ENCODE measurements at regions not wholly inside any gene's neighbourhood (a gene's known extent, or its start where the extent isn't known, plus 50 kb on each side); places are given as distances from the start of the nearest gene placed in this dataset.
"Not testable (repeated sequence)": the region's sequence is repeated elsewhere in the genome, so short reads cannot be mapped to it uniquely, and the experiment has no call there.

DNA sequence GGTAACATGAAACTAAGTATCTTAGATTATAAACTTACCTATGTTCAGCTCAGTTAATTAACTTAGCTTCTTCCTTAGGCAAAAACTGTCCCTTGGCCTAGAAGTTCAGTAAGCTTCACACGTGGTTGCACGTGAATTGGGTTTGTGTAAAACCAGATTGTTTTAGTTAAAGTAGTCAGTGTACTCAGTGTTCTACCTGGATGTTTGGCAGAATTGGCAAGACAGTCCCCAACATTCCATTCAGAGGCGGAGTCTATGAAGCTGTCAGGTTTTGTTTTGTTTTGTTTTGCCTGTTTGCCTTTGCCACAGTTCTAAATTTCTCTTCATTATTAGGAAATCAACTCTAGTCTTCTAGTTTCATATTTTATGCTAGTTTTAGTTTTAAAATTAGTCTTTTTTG is 105.3 kb upstream of the ZEB2 start:
- Histone ChIP-seq H3K27me3 (replicated peaks; ENCODE audit: insufficient read depth, low read depth, low read length, poor library complexity) (no peaks in the 10 kb centered on the region), H3K27ac (ENCODE audit: low read depth, low read length, poor library complexity, severe bottlenecking) (no peak overlapping the region), H3K9me3 (ENCODE audit: low read depth, low read length, poor library complexity, severe bottlenecking) (no peaks in the 10 kb centered on the region), H3K4me3 (ENCODE audit: low read depth, low read length, poor library complexity, severe bottlenecking) (no peak overlapping the region), H3K4me1 (ENCODE audit: insufficient read depth, low read length, poor library complexity, severe bottlenecking) (no peaks in the 10 kb centered on the region), H3K36me3 (ENCODE audit: insufficient read depth, low read length, poor library complexity, severe bottlenecking) (no peaks in the 10 kb centered on the region)
- ChIA-PET CTCF (no interaction called here), POLR2A (ENCODE audit: low non-redundant PET) (interaction anchor here (0.6 kb wide), 1 partner anchor 106 kb away, joined by 3 read pairs; no protein-coding TSS in a partner anchor)
- no peak for TF ChIP-seq EZH2 (IDR thresholded peaks at IDR 0.05; ENCODE audit: borderline replicate concordance, low read depth, low read length, poor library complexity, severe bottlenecking)
- TF ChIP-seq, protein P1, sequence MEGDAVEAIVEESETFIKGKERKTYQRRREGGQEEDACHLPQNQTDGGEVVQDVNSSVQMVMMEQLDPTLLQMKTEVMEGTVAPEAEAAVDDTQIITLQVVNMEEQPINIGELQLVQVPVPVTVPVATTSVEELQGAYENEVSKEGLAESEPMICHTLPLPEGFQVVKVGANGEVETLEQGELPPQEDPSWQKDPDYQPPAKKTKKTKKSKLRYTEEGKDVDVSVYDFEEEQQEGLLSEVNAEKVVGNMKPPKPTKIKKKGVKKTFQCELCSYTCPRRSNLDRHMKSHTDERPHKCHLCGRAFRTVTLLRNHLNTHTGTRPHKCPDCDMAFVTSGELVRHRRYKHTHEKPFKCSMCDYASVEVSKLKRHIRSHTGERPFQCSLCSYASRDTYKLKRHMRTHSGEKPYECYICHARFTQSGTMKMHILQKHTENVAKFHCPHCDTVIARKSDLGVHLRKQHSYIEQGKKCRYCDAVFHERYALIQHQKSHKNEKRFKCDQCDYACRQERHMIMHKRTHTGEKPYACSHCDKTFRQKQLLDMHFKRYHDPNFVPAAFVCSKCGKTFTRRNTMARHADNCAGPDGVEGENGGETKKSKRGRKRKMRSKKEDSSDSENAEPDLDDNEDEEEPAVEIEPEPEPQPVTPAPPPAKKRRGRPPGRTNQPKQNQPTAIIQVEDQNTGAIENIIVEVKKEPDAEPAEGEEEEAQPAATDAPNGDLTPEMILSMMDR (conservative IDR thresholded peaks at IDR 0.05; ENCODE audit: low read depth, low read length): no peak
- DNase-seq (ENCODE audit: low spot score): no peak
- intact Hi-C loops (cut with micrococcal nuclease; ENCODE audit: unreplicated experiment): no loop called here
- BruUV-seq (replicated peaks): no TSS peak

DNA sequence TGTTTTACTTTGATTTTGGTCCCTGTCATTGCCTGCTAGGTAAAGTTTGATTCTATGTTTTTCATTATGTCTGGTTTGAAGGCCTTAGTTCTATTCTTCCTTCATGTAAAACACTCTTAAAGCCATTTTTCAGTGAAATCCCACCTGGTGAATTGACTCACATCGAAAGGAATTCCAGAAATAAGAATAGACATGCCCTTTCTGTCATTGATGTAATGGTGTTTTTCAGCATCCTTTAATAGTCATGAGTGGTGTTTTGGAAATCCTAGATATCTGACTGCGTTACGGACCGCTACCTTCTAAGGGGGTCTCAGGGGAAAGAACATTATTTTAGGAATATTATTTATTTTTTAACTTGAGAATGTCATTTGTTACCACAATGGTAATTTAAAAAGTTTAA is 104.5 kb upstream of the ZEB2 start:
- TF ChIP-seq EZH2 (IDR thresholded peaks at IDR 0.05; ENCODE audit: borderline replicate concordance, low read depth, low read length, poor library complexity, severe bottlenecking): no peak
- TF ChIP-seq, protein P1 (conservative IDR thresholded peaks at IDR 0.05; ENCODE audit: low read depth, low read length): no peak
- no peak overlapping the region for H3K27ac ChIP-seq (ENCODE audit: low read depth, low read length, poor library complexity, severe bottlenecking)
- no peak for DNase-seq (ENCODE audit: low spot score)
- ChIA-PET CTCF (no interaction called here), POLR2A (ENCODE audit: low non-redundant PET) (no interaction called here)
- BruUV-seq (replicated peaks): no TSS peak
- H3K36me3 ChIP-seq (ENCODE audit: insufficient read depth, low read length, poor library complexity, severe bottlenecking): no peaks in the 10 kb centered on the region
- H3K9me3 ChIP-seq (ENCODE audit: low read depth, low read length, poor library complexity, severe bottlenecking): no peaks in the 10 kb centered on the region
- no peak overlapping the region for H3K4me3 ChIP-seq (ENCODE audit: low read depth, low read length, poor library complexity, severe bottlenecking)
- no peaks in the 10 kb centered on the region for H3K4me1 ChIP-seq (ENCODE audit: insufficient read depth, low read length, poor library complexity, severe bottlenecking)
- H3K27me3 ChIP-seq (replicated peaks; ENCODE audit: insufficient read depth, low read depth, low read length, poor library complexity): no peaks in the 10 kb centered on the region
- intact Hi-C loops (cut with micrococcal nuclease; ENCODE audit: unreplicated experiment): no loop called here

DNA sequence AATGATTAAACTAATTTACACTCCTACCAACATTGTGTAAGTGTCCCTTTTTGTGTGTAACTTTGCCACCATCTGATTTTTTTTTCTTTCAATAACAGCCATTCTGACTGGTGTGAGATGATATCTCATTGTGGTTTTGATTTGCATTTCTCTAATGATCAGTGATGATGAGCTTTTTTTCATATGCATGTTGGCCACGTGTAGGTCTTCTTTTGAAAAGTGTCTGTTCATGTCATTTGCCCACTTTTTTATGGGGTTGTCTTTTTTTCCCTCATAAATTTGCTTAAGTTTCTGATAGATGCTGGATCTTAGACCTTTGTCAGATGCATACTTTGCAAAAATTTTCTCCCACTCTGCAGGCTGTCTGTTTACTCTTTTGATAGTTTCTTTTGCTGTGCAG is 102.5 kb upstream of the ZEB2 start:
- H3K27ac ChIP-seq (ENCODE audit: low read depth, low read length, poor library complexity, severe bottlenecking); CTCF ChIA-PET; H3K36me3 ChIP-seq (ENCODE audit: insufficient read depth, low read length, poor library complexity, severe bottlenecking); H3K9me3 ChIP-seq (ENCODE audit: low read depth, low read length, poor library complexity, severe bottlenecking); H3K27me3 ChIP-seq (replicated peaks; ENCODE audit: insufficient read depth, low read depth, low read length, poor library complexity); H3K4me1 ChIP-seq (ENCODE audit: insufficient read depth, low read length, poor library complexity, severe bottlenecking); BruUV-seq (replicated peaks); POLR2A ChIA-PET (ENCODE audit: low non-redundant PET); intact Hi-C loops (cut with micrococcal nuclease; ENCODE audit: unreplicated experiment); DNase-seq (ENCODE audit: low spot score); H3K4me3 ChIP-seq (ENCODE audit: low read depth, low read length, poor library complexity, severe bottlenecking): not testable (repeated sequence)

DNA sequence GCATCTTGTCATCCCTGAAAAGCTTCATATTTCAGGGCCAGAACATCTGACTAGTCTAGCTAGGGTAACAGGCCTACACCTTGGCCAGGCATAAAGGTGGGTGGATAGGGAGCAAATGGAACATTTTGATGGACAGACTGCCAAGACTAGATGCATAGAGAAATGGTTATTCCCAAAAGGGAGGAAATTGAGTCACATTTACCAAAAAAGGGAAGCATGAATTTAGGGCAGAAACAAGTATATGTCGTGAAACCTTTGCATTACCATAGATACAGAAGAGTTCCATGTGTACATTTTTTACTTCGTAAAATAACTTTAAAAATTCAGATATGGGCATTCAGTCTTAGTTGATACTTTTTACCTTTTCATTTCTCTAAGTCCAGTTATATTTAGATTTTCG is 101.3 kb upstream of the ZEB2 start:
- no peak for TF ChIP-seq EZH2 (IDR thresholded peaks at IDR 0.05; ENCODE audit: borderline replicate concordance, low read depth, low read length, poor library complexity, severe bottlenecking)
- TF ChIP-seq, protein P1 (conservative IDR thresholded peaks at IDR 0.05; ENCODE audit: low read depth, low read length): no peak
- Histone ChIP-seq H3K27ac (ENCODE audit: low read depth, low read length, poor library complexity, severe bottlenecking) (no peak overlapping the region), H3K4me1 (ENCODE audit: insufficient read depth, low read length, poor library complexity, severe bottlenecking) (no peaks in the 10 kb centered on the region), H3K27me3 (replicated peaks; ENCODE audit: insufficient read depth, low read depth, low read length, poor library complexity) (no peaks in the 10 kb centered on the region), H3K4me3 (ENCODE audit: low read depth, low read length, poor library complexity, severe bottlenecking) (no peak overlapping the region), H3K36me3 (ENCODE audit: insufficient read depth, low read length, poor library complexity, severe bottlenecking) (no peaks in the 10 kb centered on the region), H3K9me3 (ENCODE audit: low read depth, low read length, poor library complexity, severe bottlenecking) (no peaks in the 10 kb centered on the region)
- ChIA-PET POLR2A (ENCODE audit: low non-redundant PET) (no interaction called here), CTCF (no interaction called here)
- intact Hi-C loops (cut with micrococcal nuclease; ENCODE audit: unreplicated experiment): no loop called here
- no TSS peak for BruUV-seq (replicated peaks)
- DNase-seq (ENCODE audit: low spot score): no peak
